ENCODE measurements at regions not wholly inside any gene's neighbourhood (a gene's known extent, or its start where the extent isn't known, plus 50 kb on each side); places are given as distances from the start of the nearest gene placed in this dataset.
A peak's percentile ranks its signal among the peaks of the same experiment; 100 is the strongest.

- TF ChIP-seq NFYB (CRISPR knock-in tag; conservative IDR thresholded peaks at IDR 0.05; ENCODE audit: low read depth), result no peak
- TF ChIP-seq USF1 (CRISPR knock-in tag; IDR thresholded peaks at IDR 0.05), result no peak
- TF ChIP-seq, protein P1, sequence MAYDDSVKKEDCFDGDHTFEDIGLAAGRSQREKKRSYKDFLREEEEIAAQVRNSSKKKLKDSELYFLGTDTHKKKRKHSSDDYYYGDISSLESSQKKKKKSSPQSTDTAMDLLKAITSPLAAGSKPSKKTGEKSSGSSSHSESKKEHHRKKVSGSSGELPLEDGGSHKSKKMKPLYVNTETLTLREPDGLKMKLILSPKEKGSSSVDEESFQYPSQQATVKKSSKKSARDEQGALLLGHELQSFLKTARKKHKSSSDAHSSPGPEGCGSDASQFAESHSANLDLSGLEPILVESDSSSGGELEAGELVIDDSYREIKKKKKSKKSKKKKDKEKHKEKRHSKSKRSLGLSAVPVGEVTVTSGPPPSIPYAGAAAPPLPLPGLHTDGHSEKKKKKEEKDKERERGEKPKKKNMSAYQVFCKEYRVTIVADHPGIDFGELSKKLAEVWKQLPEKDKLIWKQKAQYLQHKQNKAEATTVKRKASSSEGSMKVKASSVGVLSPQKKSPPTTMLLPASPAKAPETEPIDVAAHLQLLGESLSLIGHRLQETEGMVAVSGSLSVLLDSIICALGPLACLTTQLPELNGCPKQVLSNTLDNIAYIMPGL (CRISPR knock-in tag; IDR thresholded peaks at IDR 0.05), result no peak
These were observed 118.4 kb downstream of the DDX53 start (continued) for GRCh38 chrX:23118163-23118562.

- Mint-ChIP-seq H3K27me3 (ENCODE audit: low read depth) (no peaks in the 10 kb centered on the region), H3K4me3 (no peak overlapping the region), H3K27ac (no peak overlapping the region), H3K9me3 (no peaks in the 10 kb centered on the region), H3K4me1 (peaks cover 20% of the 10 kb centered on the region), H3K36me3 (no peaks in the 10 kb centered on the region)
- ATAC-seq, result peak; percentile 62
- POLR2A ChIA-PET, result no interaction called here
- CTCF ChIA-PET, result no interaction called here
- DNase-seq (ENCODE audit: low spot score), result peak; percentile 16
- no peak for TF ChIP-seq NFYB (CRISPR knock-in tag; conservative IDR thresholded peaks at IDR 0.05; ENCODE audit: low read depth)
These were observed 119.2 kb downstream of the DDX53 start for GRCh38 chrX:23118890-23119527.

DNA sequence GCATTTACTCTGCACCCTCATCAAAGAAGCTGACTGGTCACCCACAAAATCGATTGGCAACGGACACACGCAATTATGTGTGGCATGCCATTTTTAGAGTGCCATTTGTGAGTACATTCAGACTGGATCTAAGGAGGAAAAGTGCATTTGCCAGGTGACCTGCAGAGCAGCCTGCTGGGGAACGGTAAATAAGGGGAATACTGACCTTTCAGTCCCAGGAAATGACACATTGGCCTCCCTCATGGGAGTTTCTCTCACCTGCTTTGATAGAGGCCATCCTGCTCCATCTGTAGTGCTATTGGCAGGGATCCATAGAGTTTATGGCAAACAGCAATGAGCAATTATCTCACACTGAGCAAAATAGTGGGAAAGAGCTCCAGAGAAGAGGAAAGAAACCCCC, 127.8 kb downstream of the DDX53 start:
- no peak for ATAC-seq
- CTCF ChIA-PET, result no interaction called here
- H3K4me3 Mint-ChIP-seq, result no peak overlapping the region
- DNase-seq (ENCODE audit: low spot score), result no peak
- H3K27me3 Mint-ChIP-seq (ENCODE audit: low read depth), result no peaks in the 10 kb centered on the region
- TF ChIP-seq ZNF219 (CRISPR knock-in tag; IDR thresholded peaks at IDR 0.05; ENCODE audit: borderline replicate concordance) (no peak), EMX1 (CRISPR knock-in tag; IDR thresholded peaks at IDR 0.05) (no peak), ZNF416 (CRISPR knock-in tag; IDR thresholded peaks at IDR 0.05) (no peak), PRDM15 (CRISPR knock-in tag; IDR thresholded peaks at IDR 0.05) (no peak), NFYB (CRISPR knock-in tag; conservative IDR thresholded peaks at IDR 0.05; ENCODE audit: low read depth) (no peak), SMAD4 (CRISPR knock-in tag; IDR thresholded peaks at IDR 0.05) (no peak), CREB1 (CRISPR knock-in tag; IDR thresholded peaks at IDR 0.05) (no peak), ZNF423 (CRISPR knock-in tag; IDR thresholded peaks at IDR 0.05) (no peak), HMGA2 (CRISPR knock-in tag; IDR thresholded peaks at IDR 0.05) (no peak), PRRX2 (CRISPR knock-in tag; IDR thresholded peaks at IDR 0.05) (no peak)
- TF ChIP-seq, protein P2, sequence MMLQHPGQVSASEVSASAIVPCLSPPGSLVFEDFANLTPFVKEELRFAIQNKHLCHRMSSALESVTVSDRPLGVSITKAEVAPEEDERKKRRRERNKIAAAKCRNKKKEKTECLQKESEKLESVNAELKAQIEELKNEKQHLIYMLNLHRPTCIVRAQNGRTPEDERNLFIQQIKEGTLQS (CRISPR knock-in tag; conservative IDR thresholded peaks at IDR 0.05), result no peak
- TF ChIP-seq, protein P3, sequence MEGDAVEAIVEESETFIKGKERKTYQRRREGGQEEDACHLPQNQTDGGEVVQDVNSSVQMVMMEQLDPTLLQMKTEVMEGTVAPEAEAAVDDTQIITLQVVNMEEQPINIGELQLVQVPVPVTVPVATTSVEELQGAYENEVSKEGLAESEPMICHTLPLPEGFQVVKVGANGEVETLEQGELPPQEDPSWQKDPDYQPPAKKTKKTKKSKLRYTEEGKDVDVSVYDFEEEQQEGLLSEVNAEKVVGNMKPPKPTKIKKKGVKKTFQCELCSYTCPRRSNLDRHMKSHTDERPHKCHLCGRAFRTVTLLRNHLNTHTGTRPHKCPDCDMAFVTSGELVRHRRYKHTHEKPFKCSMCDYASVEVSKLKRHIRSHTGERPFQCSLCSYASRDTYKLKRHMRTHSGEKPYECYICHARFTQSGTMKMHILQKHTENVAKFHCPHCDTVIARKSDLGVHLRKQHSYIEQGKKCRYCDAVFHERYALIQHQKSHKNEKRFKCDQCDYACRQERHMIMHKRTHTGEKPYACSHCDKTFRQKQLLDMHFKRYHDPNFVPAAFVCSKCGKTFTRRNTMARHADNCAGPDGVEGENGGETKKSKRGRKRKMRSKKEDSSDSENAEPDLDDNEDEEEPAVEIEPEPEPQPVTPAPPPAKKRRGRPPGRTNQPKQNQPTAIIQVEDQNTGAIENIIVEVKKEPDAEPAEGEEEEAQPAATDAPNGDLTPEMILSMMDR (IDR thresholded peaks at IDR 0.05), result no peak
- TF ChIP-seq, protein P4, sequence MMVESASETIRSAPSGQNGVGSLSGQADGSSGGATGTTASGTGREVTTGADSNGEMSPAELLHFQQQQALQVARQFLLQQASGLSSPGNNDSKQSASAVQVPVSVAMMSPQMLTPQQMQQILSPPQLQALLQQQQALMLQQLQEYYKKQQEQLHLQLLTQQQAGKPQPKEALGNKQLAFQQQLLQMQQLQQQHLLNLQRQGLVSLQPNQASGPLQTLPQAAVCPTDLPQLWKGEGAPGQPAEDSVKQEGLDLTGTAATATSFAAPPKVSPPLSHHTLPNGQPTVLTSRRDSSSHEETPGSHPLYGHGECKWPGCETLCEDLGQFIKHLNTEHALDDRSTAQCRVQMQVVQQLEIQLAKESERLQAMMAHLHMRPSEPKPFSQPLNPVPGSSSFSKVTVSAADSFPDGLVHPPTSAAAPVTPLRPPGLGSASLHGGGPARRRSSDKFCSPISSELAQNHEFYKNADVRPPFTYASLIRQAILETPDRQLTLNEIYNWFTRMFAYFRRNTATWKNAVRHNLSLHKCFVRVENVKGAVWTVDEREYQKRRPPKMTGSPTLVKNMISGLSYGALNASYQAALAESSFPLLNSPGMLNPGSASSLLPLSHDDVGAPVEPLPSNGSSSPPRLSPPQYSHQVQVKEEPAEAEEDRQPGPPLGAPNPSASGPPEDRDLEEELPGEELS (CRISPR knock-in tag; IDR thresholded peaks at IDR 0.05), result no peak
- peaks cover 38% of the 10 kb centered on the region for H3K4me1 Mint-ChIP-seq
- H3K27ac Mint-ChIP-seq, result no peak overlapping the region; the same call in 1 of the 2 replicates
- no peaks in the 10 kb centered on the region; the same call in 1 of the 2 replicates for H3K9me3 Mint-ChIP-seq
- POLR2A ChIA-PET, result no interaction called here
- 0 out of 2 replicates have a peak, but pooled peaks cover 2% of the 10 kb centered on the region for H3K36me3 Mint-ChIP-seq
